ENCODE measurements at regions not wholly inside any gene's neighbourhood (a gene's known extent, or its start where the extent isn't known, plus 50 kb on each side); places are given as distances from the start of the nearest gene placed in this dataset.

GRCh38 chr6:120005292-120005976 is 655.9 kb upstream of the MAN1A1 start:
- intact Hi-C loops (cut with DNase I) = no loop called here
- TF ChIP-seq POLR2A (IDR thresholded peaks at IDR 0.05) (no peak), CTCF (IDR thresholded peaks at IDR 0.05) (no peak)
- peaks cover 0 to 5% (median 0%) of the 10 kb centered on the region in 12 donors for H3K9me3 ChIP-seq
- ATAC-seq = no peak
- WGBS, 4 donors = 83 to 87% (median 84%) methylated on average over 12 of the region's 12 CpGs
- no peaks in the 10 kb centered on the region for H3K4me1 ChIP-seq
- no peaks in the 10 kb centered on the region for H3K36me3 ChIP-seq
- no peak for DNase-seq
- no peak overlapping the region for H3K27ac ChIP-seq
- no peaks in the 10 kb centered on the region for H3K27me3 ChIP-seq
- no peak overlapping the region for H3K4me3 ChIP-seq

- 55 to 68% (median 62%) methylated on average over 3 of the region's 3 CpGs for WGBS, 4 donors
- TF ChIP-seq POLR2A (IDR thresholded peaks at IDR 0.05) (no peak), CTCF (IDR thresholded peaks at IDR 0.05) (no peak)
- ATAC-seq (no peak), DNase-seq (no peak)
- Histone ChIP-seq H3K4me3 (no peak overlapping the region), H3K9me3 (no peaks in the 10 kb centered on the region), H3K36me3 (no peaks in the 10 kb centered on the region), H3K27me3 (no peaks in the 10 kb centered on the region), H3K4me1 (no peaks in the 10 kb centered on the region), H3K27ac (no peak overlapping the region)
- intact Hi-C loops (cut with DNase I) = loop anchor here in 1 of 10 donors (10.0 kb wide), 1 partner anchor 842 kb away; no protein-coding TSS in a partner anchor
These were observed 637.5 kb upstream of the MAN1A1 start for GRCh38 chr6:119986934-119987549.

GRCh38 chr6:119985952-119986736 is 636.6 kb upstream of the MAN1A1 start:
- TF ChIP-seq POLR2A (IDR thresholded peaks at IDR 0.05) = no peak
- no peak for TF ChIP-seq CTCF (IDR thresholded peaks at IDR 0.05)
- no peaks in the 10 kb centered on the region for H3K9me3 ChIP-seq
- no peaks in the 10 kb centered on the region for H3K4me1 ChIP-seq
- no peak overlapping the region for H3K27ac ChIP-seq
- H3K36me3 ChIP-seq = no peaks in the 10 kb centered on the region
- intact Hi-C loops (cut with DNase I) = loop anchor here in 1 of 10 donors (10.0 kb wide), 1 partner anchor 841 kb away; no protein-coding TSS in a partner anchor
- no peak overlapping the region for H3K4me3 ChIP-seq
- ATAC-seq (no peak), DNase-seq (no peak)
- WGBS, 4 donors = 85 to 92% (median 88%) methylated on average over 4 of the region's 4 CpGs
- no peaks in the 10 kb centered on the region for H3K27me3 ChIP-seq

- Histone ChIP-seq H3K27me3 (no peaks in the 10 kb centered on the region), H3K9me3 (no peaks in the 10 kb centered on the region), H3K27ac (no peak overlapping the region), H3K4me1 (no peaks in the 10 kb centered on the region), H3K36me3 (no peaks in the 10 kb centered on the region), H3K4me3 (no peak overlapping the region)
- intact Hi-C loops (cut with DNase I) = loop anchor here in 1 of 10 donors (10.0 kb wide), 1 partner anchor 836 kb away; no protein-coding TSS in a partner anchor
- DNase-seq = no peak
- ATAC-seq = no peak
- 80 to 96% (median 93%) methylated on average over 1 of the region's 1 CpG for WGBS, 4 donors
- no peak for TF ChIP-seq CTCF (IDR thresholded peaks at IDR 0.05)
- TF ChIP-seq POLR2A (IDR thresholded peaks at IDR 0.05) = no peak
These were observed 631.2 kb upstream of the MAN1A1 start for GRCh38 chr6:119980802-119981201.

Data from heart left ventricle (tissue), 16 donors.